NCI-H146 treated with DMSO at 0.1 percent for 48 hours (cell line): ENCODE measurements at regions not wholly inside any gene's neighbourhood (a gene's known extent, or its start where the extent isn't known, plus 50 kb on each side); places are given as distances from the start of the nearest gene placed in this dataset.
A peak's percentile ranks its signal among the peaks of the same experiment; 100 is the strongest.
"Not testable (repeated sequence)": the region's sequence is repeated elsewhere in the genome, so short reads cannot be mapped to it uniquely, and the experiment has no call there.

Experiments used
- DNase-seq: peaks from one replicate; lab custom pipeline; 2025; ENCODE audit not compliant: unreplicated experiment; lab: John Stamatoyannopoulos, UW

- DNase-seq: peak; percentile 70
These were observed 89.1 kb downstream of the ACTL7B start for GRCh38 chr9:108766626-108767161.

DNA sequence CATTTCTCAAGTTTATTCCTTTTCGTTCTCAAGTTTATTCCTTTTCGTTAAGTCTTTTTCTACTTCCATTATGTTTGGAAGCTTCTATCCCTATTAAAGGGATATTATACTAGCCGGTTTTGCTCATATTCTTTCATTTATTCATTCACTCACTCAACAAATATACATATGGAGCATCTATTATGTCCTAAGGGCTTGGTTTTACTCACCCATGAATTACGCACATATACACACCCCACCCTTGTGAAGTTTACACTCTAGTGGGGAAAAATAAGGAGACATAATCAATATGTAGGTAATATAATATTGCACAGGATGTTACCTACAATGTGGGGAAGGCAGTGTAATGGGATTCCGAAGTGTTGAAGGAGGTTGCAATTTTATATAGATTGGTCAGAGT lies 90.5 kb downstream of the ACTL7B start:
- no peak for DNase-seq

GRCh38 chr9:108762348-108763055 lies 93.3 kb downstream of the ACTL7B start:
- no peak for DNase-seq

DNA sequence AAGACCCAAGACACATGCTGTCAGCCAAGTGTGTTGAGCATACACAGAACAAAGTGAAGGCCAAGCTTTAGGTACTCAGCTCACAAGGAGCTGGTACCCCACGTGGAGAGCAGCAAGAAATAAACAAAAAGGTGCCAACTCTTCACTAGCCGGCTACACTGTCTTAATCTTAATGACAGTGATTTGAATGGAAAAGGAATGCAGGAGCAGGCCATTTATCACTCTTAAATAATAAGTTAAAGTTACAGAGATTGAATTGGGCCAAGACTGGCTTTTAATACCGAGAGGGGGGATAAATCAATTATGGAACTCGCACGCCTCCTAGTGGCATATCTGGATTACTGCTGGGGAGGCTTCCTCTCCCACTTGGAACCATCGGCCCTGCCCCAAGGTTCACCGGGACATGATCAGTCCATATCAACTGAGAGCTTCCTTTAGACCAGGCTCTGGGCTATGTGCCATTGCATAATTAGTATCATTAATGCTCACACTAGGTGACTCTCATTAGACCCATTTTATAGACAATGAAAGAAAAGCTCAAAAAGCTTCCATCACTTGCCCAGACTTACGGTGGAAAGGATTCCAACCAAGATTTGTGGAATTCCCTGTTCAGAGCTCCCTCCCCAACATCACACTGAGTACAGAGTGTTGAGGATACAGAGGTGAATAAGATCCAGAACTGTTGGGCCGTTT lies 94.0 kb downstream of the ACTL7B start:
- DNase-seq: peak; percentile 47

DNA sequence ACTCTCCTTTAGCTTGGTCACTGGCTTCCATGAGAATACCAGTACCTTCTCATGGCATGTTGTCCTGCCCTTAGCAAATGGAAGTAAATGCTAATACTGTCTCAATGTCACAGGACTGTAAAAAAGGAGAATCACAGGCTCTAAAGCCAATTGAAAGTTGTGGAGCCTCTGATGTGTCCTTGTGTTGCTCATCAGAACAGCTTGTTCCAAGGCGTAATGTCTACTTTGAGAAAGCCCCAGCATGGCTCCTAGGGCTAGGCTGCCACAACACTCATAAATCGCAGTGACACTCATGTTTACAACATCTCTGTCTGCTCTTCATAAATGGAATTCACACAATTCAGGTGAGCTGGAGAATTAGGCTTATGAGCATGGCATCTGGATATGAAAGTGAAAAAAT lies 94.9 kb downstream of the ACTL7B start:
- no peak for DNase-seq

DNA sequence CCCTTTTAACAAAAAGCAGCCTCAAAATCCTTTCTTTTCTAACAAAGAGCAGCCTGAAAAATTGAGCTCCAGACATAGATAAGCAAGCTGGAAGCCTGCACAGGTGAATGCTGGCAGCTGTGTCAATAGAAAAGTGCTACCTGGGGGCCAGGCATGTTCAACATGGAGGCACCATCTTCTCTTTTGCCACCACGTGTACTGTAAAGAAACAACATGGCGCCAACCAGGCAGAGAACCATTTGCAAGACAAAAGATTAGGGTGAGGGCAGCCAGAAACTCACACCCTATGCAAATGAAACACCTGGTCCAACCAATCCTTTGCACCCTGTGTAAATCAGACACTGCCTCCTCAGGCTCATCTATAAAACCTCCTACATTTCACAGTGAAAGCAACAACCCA lies 96.0 kb downstream of the ACTL7B start:
- DNase-seq: peak; percentile 92

DNA sequence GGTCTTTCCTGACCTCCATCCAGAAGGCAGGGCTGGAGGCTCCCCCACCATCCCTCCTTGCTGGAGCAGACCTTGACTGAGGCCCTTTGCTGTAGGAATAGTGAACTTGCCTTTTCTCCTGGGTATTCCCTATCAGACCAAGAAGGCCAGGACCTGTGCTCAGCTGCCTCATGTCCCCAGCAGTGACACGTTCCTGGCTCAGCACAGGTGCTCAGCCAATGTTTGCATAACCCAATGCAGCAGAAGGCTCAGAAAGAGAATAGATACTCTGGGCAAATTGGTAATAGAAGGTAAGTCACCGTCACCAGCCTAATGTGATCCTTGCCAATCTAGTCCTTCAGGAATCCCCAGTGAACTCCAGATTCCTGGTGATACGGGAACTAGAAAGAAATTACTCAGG lies 96.4 kb downstream of the ACTL7B start:
- DNase-seq: peak; percentile 90

GRCh38 chr9:108756746-108757490 lies 98.9 kb downstream of the ACTL7B start:
- peak; percentile 11 for DNase-seq

DNA sequence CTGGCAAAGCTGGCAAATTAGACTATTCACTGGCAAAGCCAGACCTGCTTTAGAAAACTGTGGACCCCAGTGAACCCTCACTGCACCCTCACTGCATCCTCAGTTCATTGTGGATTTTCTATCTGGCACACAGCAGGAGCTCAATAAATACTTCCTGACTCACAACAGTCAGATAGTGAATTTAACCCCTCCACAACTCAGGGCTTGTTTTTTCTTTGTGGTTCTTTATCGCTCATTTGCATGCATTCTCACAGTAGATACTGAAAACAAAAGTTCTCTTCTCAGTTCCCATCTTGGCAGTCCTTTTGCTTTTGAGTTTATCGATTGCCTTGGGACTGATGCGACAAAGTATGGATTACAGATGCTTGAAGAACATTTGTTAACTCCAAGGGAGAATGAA lies 99.8 kb downstream of the ACTL7B start:
- DNase-seq: no peak

GRCh38 chr9:108751369-108751768 lies 104.4 kb downstream of the ACTL7B start:
- no peak for DNase-seq

GRCh38 chr9:108750661-108751215 lies 105.0 kb downstream of the ACTL7B start:
- no peak for DNase-seq

GRCh38 chr9:108748776-108749175 lies 107.0 kb downstream of the ACTL7B start:
- no peak for DNase-seq

DNA sequence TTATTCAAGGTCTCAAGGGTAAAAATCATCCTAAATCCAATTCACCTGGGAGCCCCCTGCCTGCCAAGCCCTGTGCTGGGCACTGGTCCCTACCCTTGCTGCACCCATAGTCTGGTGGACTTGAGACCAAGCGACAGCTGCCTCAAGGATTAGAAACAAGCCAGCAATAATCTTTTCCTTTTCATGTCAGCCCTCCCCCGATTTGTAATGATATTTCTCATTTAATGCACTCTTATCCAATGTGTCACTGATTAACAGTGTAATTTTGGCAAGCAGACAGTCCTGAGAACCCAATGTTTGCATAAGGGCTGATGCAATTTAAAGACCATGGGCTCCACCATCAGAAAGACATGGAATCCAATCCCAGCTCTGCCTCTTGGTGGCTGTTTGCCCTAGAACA lies 108.9 kb downstream of the ACTL7B start:
- no peak for DNase-seq

GRCh38 chr9:108746001-108746400 lies 109.8 kb downstream of the ACTL7B start:
- DNase-seq: no peak

- no peak for DNase-seq
These were observed 111.1 kb downstream of the ACTL7B start for GRCh38 chr9:108744641-108745040.

- DNase-seq: peak; percentile 9
These were observed 111.8 kb downstream of the ACTL7B start for GRCh38 chr9:108743901-108744371.

DNA sequence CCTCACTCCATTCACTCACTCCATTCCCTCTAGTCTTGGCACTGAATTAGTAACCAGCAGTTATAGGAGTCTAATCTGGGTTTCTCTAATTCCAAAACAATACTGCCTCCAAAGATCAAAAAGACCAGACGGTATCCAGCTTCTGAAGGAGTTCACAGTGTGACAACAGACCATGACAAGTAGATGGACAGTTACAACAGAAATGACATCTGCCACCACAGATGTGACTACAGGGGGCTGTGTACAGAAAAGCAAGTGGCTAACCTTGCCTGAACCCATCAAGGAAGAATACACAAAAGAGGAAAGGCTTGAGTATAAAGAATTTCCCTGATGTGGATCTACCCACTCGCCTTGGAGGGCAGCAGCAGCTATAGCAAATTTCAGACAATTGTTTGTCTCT lies 112.4 kb downstream of the ACTL7B start:
- peak; percentile 23 for DNase-seq

DNA sequence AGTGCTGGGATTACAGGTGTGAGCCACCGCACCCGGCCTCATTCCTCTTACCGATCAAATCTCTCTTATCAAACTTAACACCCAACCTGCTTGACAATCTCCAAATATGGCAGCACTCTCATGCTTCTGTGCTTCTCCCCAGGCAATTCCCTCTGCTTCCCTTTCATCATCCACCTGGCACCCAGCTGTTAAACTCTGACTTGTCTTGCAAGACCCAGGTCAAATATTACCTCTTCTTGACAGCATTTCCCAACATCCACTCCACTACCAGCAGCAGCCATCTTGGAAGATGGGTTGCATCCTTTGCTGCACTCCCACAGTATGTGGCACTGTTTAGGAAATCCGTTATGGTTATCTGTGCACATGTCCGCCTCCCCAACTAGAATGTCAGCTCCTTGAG lies 113.6 kb downstream of the ACTL7B start:
- DNase-seq: no peak

- not testable (repeated sequence) for DNase-seq
These were observed 124.5 kb downstream of the ACTL7B start for GRCh38 chr9:108731292-108731691.

- no peak for DNase-seq
These were observed 128.1 kb downstream of the ACTL7B start for GRCh38 chr9:108727580-108728111.

GRCh38 chr9:108724652-108725051 lies 131.1 kb downstream of the ACTL7B start:
- no peak for DNase-seq
